NCI-H69 (cell line): ENCODE measurements at regions not wholly inside any gene's neighbourhood (a gene's known extent, or its start where the extent isn't known, plus 50 kb on each side); places are given as distances from the start of the nearest gene placed in this dataset.
A peak's percentile ranks its signal among the peaks of the same experiment; 100 is the strongest.

Experiments
- DNase-seq: peaks from one replicate; lab custom pipeline; 2025; lab: John Stamatoyannopoulos, UW

GRCh38 chr18:22544626-22545025 lies 126.9 kb upstream of the CTAGE1 start:
- no peak for DNase-seq

- no peak for DNase-seq
Measured at GRCh38 chr18:22545066-22545760, 127.5 kb upstream of the CTAGE1 start.

- no peak for DNase-seq
Measured at GRCh38 chr18:22546905-22547570, 129.3 kb upstream of the CTAGE1 start.

- no peak for DNase-seq
Measured at GRCh38 chr18:22547807-22548561, 130.3 kb upstream of the CTAGE1 start.

- no peak for DNase-seq
Measured at GRCh38 chr18:22549260-22549937, 131.7 kb upstream of the CTAGE1 start.

- no peak for DNase-seq
Measured at GRCh38 chr18:22550366-22550765, 132.7 kb upstream of the CTAGE1 start.

GRCh38 chr18:22550861-22551260 lies 133.1 kb upstream of the CTAGE1 start:
- DNase-seq: no peak

GRCh38 chr18:22551536-22552151 lies 133.9 kb upstream of the CTAGE1 start:
- DNase-seq: no peak

- DNase-seq: no peak
Measured at GRCh38 chr18:22552254-22552653, 134.5 kb upstream of the CTAGE1 start.

GRCh38 chr18:22552899-22553460 lies 135.3 kb upstream of the CTAGE1 start:
- no peak for DNase-seq

GRCh38 chr18:22556222-22557167 lies 138.8 kb upstream of the CTAGE1 start:
- DNase-seq: no peak

GRCh38 chr18:22557168-22557941 lies 139.6 kb upstream of the CTAGE1 start:
- DNase-seq: no peak

GRCh38 chr18:22558945-22559385 lies 141.2 kb upstream of the CTAGE1 start:
- peak; percentile 53 for DNase-seq

GRCh38 chr18:22559414-22560274 lies 141.9 kb upstream of the CTAGE1 start:
- DNase-seq: peak; percentile 53

GRCh38 chr18:22560275-22560610 lies 142.5 kb upstream of the CTAGE1 start:
- no peak for DNase-seq

GRCh38 chr18:22560797-22561196 lies 143.1 kb upstream of the CTAGE1 start:
- DNase-seq: no peak

GRCh38 chr18:22563164-22563583 lies 145.5 kb upstream of the CTAGE1 start:
- DNase-seq: peak; percentile 64

- no peak for DNase-seq
Measured at GRCh38 chr18:22564036-22564435, 146.3 kb upstream of the CTAGE1 start.
